ENCODE measurements at regions not wholly inside any gene's neighbourhood (a gene's known extent, or its start where the extent isn't known, plus 50 kb on each side); places are given as distances from the start of the nearest gene placed in this dataset.

DNA sequence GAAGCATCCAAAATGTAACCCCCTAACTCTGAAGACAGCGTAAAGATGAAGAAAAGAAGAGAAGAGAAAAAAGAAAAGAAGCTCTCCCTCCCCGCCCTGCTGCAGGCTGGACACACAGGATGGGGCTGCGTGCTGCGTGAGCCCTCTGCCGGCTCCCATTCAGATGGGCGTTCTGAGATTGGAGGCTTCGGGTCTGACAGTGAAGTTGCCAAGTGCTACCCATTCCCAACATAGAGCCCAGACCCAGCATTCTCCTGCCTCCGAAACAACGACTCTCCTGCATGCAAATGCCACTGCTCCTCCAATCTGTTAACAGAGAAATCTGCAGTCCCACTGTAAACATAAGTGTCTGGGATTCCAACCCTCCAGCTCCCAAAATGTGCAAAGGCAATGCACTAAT is 234.9 kb downstream of the BCL11A start:
- no peak for DNase-seq

DNA sequence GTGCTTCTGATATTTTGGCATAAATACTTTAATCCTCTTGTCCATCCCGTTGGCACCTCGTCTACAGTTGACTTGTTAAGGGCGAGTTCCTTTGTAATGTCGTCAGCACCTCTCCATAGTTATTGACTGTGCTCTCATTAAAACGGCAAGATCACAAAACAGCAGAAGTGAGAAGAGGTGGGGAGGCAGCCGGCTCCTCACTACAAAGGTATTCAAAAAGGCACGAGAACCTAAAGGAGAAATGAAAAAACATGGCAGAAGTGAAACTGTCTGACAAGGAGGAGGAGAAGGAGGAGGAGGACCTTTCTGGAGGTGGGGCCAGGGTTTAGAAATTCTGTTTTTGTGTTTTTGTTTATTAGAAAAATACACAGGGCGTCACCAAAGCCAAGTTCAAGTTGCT is 235.6 kb downstream of the BCL11A start:
- DNase-seq: no peak

DNA sequence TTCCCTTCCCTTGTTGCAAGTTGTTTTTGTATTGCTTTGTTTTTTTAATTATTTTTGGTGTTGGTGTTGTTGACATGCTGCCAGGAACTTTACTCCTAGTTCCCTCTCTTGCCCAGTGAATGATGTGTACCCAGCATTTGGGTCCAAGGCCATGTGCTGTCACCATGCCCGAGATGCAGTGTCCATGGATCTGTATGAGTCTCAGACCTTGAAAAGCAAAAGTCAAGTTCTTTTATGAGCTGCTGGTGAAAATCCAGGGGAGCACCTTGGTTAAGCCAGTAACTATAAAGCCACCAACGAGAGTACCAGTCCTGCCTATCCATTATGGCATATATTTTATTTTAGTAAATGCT is 236.4 kb downstream of the BCL11A start:
- DNase-seq: no peak

DNA sequence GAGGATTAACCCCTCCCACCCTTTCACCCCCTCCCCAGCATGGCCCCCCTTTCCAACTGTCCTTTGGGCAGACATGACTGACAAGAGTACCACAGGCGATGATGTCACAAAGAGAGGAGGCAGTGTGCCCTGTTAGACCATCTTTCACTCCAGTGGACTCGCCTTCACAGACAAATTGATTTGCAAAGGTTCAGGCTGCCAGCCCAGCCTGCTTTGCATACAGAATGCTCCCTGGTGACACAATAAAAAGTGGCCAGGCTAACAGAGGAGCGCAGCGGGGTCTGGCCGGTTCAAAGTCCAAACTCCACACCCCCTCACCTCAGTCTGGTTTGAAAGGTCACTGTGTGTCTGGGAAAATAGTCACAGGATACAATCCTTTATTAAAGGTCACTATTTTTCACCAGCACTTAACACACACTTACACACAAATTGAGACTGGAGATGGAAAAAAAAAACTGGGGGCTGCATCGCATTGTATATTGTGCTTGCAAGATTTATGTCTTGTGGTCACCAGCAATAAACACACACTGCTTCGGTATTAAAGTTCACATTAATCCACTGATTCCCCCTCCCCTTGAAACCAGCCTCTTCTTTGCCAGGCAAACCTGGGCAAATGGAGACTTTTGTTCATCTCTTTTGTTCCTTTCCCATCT is 236.9 kb downstream of the BCL11A start:
- DNase-seq: no peak

DNA sequence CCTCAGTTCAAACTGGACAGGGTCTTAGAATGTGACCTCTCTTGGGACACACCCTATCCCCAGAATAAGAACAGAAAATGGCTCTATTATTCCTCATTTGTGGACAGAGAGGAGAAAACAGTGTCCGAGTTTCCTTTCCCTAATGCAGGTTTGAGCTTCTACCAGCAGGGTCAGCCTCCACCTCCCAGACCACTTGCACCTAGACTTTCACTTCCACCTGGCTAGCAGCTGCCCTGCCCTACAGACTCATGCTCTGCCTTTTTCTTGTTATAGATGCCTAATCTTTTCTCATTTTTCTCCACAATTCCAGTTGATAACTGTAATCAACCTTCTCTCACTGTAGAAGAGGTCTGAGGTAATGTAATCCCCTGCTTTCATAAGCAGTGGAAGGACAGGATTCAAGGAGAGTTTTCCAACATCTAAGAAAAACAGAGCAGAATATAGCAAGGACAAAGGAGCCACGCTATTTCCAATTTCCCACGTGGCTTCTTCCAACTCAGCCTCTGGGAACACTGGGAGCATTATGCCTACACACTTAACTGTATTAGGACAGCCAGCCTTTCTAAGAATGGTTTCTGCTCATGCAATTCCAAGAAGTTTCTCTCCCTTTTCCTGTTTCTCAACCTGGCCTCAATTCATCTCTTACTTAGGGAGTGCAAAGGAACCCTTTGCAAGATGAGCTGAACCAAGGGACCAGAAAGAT is 239.8 kb downstream of the BCL11A start:
- DNase-seq: no peak

DNA sequence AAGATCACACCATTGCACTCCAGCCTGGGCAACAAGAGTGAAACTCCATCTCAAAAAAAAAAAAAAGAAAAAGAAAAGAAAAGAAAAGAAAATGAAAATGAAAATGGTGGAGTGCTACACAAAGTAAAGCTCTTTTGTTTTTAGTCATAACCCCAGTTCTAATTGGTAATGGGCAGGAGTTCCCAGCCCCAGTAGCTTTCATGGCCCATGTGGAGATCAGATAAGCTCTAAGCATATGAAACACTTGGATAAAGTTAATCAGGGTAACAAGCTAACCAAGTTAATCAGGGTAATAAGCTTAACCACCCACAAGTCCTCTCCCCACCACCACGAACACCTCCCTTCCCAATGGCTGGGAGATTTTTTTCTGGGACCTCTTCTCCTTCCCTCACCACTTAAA is 240.8 kb downstream of the BCL11A start:
- no peak for DNase-seq

DNA sequence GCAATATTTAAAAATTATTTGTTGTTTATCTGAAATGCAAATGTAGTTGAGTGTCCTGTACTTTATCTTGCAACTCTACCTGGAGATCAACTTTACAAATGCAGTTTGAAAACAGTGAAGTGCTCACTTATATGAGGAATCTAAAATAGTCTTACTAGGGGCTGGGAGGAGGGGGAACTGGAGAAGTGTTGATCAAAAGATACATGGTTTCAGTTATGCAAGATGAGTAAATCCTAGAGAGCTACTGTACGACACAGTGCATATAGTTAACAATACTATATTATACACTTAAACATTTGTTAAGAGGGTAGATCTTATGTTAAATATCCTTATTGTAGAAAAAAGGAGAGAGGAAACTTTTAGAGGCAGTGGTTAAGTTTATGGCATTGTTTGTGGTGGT is 241.9 kb downstream of the BCL11A start:
- DNase-seq: no peak

DNA sequence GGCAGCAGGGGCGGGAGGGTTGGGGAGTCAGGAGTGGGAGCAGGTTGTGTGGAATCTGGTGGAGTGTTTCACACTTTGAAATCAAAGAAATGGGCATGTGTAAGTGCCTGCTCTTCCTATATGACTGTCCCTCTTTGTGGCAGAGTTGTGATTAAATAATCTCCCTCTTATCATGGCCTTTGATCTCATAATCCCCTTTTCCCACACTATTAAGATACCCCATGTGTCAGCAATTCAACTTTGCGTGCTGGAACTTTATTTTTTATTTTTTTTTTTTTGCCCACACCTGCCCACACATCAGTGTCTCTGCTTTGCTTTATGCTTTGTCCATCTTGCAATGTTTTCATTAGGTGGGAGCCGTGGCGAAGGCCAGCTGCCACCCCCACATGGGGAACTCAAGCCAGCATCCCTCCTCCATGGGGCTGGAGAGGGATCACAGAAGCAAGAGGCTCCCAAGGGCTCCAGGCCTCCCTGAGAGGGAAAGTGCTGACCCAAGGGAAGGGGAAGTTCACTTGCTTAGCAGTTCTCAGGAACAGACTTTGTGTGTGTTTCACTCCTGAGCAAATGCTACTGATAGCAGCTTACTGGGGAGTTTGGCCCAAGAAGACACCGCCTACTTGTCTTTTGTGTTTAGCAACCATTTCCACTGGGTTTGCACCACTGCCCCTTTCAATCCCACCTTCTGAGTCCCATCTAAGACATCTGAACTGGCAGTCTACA is 243.4 kb downstream of the BCL11A start:
- DNase-seq: no peak

DNA sequence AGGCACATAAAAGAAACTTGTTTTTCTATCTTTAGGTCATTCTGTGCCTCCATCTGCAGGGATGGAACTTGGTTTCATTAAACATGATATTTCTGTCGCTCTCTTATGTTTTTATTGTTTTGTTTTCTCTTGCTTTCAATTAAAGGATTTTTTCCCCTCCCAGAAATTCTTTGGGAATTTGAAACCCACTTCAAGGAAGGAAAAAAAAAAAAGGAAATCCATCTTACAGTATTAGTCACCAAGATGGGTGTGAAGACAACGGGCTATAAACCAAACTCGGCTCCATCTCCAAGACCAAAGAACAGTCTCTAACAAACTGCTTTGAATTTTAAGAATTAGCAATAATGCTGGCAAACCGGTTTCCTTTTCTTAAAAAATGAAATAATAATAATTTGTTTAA is 244.1 kb downstream of the BCL11A start:
- DNase-seq: no peak

DNA sequence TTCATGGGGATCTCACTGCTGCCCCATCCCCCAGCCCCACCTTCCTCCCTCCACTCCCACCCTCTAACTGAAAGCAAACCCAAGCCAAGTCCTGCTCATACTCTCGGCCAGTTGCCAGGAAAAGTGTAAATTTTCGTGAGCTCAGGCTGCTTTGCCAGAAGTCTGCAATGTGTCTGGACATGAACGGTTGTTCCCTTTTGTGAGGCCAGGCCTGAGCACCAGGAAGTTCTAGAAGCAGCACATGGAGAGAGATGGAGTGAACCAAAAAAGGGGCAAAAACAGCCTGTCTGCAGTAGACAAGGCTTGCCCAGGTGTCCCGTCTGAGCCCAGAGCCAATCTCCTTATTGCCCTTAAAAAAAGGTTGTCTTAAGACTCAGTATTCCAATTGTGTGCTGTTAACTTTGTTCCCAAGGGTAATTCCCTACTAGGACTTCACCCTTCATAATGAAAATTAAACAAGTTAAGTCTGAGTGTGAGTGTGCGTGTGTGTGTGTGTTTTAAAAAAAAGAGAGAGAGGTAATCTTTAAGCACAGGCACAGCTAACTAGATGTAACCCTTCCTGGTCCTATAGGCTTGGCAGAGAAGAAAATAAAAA is 247.1 kb downstream of the BCL11A start:
- no peak for DNase-seq

DNA sequence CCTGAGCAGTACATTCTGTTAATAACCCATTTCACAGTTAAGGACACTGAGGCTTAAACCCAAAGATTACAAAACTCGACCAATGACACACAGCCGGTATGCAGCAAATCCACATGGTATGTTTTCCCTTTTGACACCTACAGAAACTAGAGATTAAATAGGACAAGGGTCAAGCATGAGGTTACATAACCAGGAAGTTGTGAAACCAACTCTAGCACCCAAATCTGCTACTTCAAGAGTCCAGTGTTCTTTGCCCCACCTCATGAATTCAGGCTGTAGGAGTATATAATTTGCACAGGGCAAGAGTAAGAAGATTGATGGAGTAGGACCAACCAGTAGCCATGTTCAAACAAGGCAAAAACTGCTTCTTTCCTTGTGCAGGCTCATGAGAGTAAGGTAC is 249.8 kb downstream of the BCL11A start:
- no peak for DNase-seq

DNA sequence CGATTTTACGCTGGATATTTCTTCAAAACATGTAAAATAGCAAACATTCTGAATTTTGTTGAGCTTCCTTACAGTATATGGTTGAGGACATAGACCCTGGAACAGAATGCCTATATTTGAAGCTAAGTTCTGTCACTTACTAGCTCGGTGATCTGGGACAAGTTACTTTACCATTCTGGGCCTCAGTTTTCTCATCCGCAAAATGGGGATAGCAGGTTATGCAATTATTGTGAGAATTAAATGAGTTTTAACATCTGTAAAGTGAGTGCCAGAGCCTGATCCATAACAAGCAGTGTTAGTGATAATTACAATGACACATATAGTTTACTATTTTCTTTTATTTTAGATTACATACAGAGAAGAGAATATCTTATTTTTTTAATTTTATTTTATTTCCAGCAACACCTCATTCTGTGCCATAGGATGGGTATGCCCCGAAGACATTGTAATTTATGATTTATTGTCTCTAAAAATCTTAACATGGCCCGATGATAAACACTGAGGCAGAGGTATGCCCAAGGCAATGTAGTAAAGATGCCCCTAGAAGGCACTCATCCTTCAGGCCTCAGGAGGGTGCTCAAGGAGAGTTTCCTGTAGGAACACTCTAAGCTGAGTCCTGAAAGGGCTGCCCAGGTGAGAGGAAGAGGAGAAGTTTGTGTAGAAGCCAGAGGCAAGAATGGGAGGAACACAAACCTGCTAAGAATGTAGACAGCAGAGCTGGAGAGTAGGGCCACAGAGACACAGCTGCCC is 250.9 kb downstream of the BCL11A start:
- no peak for DNase-seq

DNA sequence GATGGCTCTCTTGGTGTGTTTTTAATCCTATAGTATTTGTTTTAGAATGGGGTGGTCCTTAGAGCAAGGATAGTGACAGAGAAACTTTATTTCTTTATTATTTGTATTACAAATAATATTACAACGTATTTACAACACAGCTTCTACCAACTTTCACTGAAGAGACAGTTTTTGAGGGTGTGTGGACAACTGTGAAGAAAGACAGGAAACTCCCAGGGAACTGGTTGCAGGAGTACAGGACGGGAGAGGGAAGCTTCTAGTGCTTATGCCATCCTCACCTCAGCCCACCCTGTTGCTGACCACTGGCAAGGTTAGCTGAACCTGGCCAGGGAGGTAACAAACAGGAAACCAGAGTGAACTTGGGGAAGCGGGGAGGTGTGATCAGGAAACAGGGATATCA is 251.7 kb downstream of the BCL11A start:
- DNase-seq: no peak

DNA sequence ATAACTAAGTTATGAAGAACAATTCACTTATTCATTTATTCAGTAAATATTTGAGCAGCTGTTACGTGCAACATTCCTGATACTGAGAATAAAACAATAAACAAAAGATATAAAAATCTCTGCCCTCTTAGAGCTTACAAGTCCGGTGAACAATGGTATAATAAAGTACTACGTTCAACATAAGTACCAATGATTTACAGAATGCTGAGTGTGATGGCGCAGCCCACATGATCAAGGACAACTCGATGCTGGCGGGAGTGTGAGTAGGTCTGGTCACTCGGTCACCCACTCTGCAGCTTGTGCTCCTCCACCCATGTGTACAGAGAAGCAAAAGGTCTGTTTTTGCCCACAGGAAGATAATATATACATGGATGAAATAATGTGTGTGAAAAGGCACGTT is 254.3 kb downstream of the BCL11A start:
- no peak for DNase-seq

DNA sequence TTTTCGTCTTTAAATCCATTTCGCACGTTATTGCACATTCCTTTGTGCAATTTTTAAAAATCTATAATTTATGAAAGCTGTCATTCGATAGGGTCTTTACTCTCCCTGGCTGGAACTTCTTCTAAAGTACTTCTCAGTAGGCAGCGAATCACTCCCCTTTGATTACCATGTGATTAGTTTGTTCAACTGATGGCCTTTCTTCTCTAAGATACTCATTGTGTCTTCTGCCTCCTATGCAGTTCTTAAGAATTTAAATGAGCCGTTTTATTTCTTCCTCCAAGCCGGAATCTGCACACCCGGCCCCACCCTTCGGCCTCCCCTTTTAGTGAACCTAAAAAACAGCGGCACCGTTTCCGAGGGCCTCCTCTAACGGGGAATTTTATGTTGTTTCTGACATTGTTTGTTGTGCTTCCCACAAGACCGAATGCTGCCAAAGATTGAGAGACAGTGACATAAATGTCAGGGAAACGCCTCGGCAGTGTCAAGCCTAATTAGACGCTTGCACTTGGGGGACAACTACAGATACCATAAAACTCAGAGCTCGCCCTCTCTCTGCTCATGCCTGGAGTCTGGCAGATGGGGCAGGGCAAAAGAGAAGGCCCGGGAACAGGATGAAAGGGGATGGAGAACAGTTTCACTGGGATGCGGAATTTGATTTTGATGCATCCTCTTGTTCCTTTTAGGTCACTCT is 255.3 kb downstream of the BCL11A start:
- no peak for DNase-seq

DNA sequence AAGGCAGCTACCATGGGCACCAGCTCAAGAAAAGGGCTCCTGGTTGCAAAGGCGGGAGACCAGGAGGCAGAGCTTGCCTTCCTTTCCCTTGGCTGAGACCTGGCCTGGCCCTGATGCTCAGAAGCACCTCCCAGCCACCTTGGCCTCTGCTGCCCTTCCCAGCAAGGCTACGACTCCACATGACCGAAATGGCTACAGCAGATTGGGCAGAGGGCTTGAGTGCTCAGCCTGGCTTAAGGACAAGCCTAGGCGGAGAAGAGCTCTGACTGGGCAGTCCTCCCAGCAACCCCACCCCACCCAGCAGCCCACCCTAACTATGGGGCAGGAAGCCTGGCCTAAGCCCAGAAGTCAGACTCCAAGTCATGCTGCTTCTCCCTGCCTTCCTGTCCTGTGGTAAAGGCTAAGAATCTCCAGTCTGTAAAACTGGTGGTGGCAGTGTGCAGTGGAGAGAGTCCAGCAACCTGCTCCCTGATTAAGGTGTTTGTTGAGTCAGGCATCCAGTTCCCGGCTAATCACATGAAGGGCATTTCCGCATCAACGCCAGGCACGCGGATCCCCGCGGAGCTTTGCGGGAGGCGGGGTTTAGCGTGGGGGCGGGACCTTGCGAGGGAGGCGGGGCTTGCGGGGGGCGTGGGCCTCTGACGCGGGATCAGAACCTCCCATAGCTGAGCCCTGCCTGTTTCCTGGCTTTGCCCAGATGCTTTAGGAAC is 256.0 kb downstream of the BCL11A start:
- no peak for DNase-seq

DNA sequence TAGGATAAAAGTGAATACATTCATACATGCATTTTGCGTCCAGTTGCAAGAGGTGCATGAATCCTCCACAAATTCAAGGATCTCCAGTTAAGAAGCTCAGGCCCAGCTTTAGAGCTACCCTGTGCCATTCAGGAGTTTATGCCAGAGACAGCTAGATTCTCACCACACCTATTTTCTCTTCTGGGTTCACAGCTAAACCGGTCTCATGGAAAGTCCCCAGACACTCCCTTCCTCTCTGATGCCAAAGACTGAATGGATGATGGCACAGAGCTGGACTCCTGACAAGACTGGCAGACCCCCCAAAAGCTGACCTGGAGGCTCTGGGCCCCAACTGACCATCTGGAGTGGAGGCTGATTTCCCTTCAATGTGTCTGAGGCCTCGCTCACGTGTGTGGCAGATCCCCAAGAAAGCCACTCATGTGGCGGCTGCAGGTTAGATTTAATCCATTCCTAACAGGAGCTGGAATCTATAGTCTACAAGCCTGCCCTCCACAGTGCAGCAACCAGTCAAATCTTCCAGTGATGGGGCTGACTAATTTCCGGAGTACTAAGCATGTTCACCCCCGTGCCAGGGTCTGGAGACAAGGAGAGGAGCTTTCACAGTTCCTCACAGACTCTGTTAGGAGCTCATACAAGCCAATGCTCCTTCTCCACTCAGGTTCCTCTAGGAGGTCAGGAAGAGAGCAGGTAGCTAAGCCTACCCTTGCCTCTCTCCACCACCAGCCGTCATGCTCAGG is 257.1 kb downstream of the BCL11A start:
- DNase-seq: no peak

DNA sequence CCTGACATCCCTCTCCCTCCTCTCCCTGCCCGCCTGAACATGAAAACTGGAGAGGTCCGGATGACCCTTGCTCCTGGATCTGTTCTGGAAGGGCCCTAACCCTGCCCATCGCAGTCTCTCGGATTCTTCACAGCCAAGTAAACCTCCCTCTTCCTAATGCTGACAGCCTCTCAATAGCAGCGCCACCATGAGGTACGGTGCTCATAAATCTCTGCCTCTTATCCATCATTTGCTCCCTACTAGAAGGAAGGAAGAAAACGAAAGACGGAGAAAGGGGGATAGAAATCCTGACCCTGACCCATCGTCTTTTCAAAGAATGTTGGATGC is 257.9 kb downstream of the BCL11A start:
- DNase-seq: no peak

DNA sequence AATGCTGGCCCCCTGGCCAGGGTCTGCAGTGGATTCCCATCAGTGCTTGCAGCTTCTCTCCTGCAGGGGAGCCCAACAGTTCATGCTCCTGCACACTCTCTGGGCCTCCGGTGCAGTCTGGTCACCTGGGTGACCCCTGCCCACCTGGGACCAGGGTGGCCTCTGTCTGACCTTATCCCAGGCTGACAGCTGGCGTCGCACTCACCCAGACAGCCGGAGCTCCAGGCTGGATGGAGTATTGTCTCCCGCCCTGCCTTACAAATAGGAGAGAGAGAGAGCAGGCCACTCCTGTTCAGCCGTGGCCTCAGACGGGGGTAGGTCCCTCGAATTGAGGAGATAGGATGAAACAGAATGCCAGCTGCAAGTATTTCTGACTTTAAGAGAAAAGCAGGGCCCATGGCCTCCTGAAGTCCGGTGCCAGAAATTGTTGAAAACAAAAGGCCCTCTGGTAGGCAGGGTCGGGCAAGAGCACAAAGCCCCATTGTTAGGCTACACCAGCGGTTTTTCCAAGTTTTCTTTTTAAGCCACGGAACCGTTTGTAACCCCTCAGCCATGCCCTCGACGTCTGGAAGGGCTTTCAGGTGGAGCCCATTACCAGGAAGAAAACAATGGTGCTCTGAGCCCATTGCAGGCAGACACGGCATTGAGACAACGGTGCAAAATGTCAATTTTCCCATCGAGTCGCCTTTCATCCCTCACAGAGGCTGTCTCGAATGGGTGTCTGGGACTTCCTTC is 258.4 kb downstream of the BCL11A start:
- no peak for DNase-seq

DNA sequence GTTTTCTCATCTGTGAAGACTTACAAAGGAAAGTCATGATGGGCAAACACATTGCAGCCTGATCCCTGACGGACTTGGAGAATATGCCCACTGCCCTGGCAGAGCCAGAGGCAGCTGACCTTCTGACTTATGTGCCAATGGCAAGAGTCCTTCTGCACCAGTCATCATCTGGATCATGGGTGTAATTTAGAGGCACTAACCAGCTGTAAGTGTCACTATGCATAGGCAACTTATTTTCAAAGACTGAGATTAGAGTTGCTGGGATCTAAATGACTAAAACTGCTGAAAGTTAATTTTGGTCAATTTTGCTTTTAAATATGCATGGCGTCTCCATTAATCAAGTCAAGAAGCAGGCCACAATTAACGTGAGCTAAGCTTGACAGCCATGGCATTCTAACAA is 261.2 kb downstream of the BCL11A start:
- no peak for DNase-seq

DNA sequence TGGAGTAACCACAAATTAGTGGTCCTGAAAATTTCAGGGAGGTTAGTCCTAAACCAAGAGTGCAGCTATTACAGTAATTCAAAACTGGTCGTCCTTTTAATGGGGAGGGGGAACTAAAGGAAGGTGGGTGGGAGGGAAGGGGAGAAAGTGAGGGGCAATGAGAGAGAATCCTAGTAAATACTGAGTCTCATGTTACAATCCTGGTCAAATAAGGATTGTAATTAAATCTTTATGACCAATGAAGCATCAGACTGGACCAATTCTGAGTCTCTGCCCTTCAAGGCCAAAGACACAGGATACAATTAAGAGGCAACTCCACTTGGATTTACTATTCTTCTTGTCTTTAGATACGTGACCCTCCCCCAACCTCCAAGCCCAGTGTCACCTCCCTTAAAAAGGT is 262.9 kb downstream of the BCL11A start:
- no peak for DNase-seq
